Neural progenitor cell (in vitro differentiated cells): ENCODE measurements at regions not wholly inside any gene's neighbourhood (a gene's known extent, or its start where the extent isn't known, plus 50 kb on each side); places are given as distances from the start of the nearest gene placed in this dataset.
"Not testable (repeated sequence)": the region's sequence is repeated elsewhere in the genome, so short reads cannot be mapped to it uniquely, and the experiment has no call there.

ENCODE experiments used
- DNase-seq: peaks from one replicate; pipeline ENCODE4 v3.0.0-alpha.2; 2016; ENCODE audit warnings: low spot score
- H2AFZ ChIP-seq: fragments of 200-600 bp; sonication (generic); replicated peaks from 2 replicates; pipeline ENCODE4 v1.6.1; 2016; ENCODE audit warnings: antibody characterized with exemption
- H3F3A ChIP-seq: fragments of 200-600 bp; sonication (generic); 2 replicates; pipeline ENCODE4 v1.6.1; 2016; ENCODE audit warnings: antibody characterized with exemption, low read depth
- H3K27ac ChIP-seq: fragments of 200-600 bp; sonication (generic); 2 replicates; pipeline ENCODE4 v1.5.1; 2016; ENCODE audit warnings: mild to moderate bottlenecking
- H3K27me3 ChIP-seq: fragments of 200-600 bp; sonication (generic); 2 replicates; pipeline ENCODE4 v1.6.1; 2016; ENCODE audit warnings: mild to moderate bottlenecking, moderate library complexity
- H3K36me3 ChIP-seq: fragments of 200-600 bp; sonication (generic); 2 replicates; pipeline ENCODE4 v1.5.1; 2016
- H3K4me1 ChIP-seq: fragments of 200-600 bp; sonication (generic); 2 replicates; pipeline ENCODE4 v1.6.1; 2016; ENCODE audit warnings: mixed run types
- H3K4me2 ChIP-seq: fragments of 200-600 bp; sonication (generic); 2 replicates; pipeline ENCODE4 v1.6.1; 2016
- H3K4me3 ChIP-seq: fragments of 200-600 bp; sonication (generic); 2 replicates; pipeline ENCODE4 v1.5.1; 2016
- H3K79me2 ChIP-seq: fragments of 200-600 bp; sonication (generic); 2 replicates; pipeline ENCODE4 v1.6.1; 2016; ENCODE audit warnings: low read depth
- H3K9ac ChIP-seq: fragments of 200-600 bp; sonication (generic); 2 replicates; pipeline ENCODE4 v1.6.1; 2016
- H3K9me3 ChIP-seq: fragments of 200-600 bp; sonication (generic); 2 replicates; pipeline ENCODE4 v1.5.1; 2016; ENCODE audit warnings: low read depth
- H4K20me1 ChIP-seq: fragments of 200-600 bp; sonication (generic); 2 replicates; pipeline ENCODE4 v1.6.1; 2016; ENCODE audit warnings: low read depth
- H3K27ac Mint-ChIP-seq: 3 replicates; pipeline ENCODE4 v1.8.0; 2021; ENCODE audit warnings: mixed read lengths
- H3K27me3 Mint-ChIP-seq: 2 replicates; pipeline ENCODE4 v1.8.0; 2022; ENCODE audit warnings: low read depth, mild to moderate bottlenecking, inconsistent platforms, moderate library complexity, mixed read lengths; ENCODE audit not compliant: insufficient read depth
- H3K36me3 Mint-ChIP-seq: 3 replicates; pipeline ENCODE4 v1.8.0; 2021; ENCODE audit warnings: mixed read lengths
- H3K4me1 Mint-ChIP-seq: 3 replicates; pipeline ENCODE4 v1.8.0; 2021; ENCODE audit warnings: mixed read lengths
- H3K4me3 Mint-ChIP-seq: 3 replicates; pipeline ENCODE4 v1.8.0; 2021; ENCODE audit warnings: mild to moderate bottlenecking, moderate library complexity, mixed read lengths
- H3K9me3 Mint-ChIP-seq: 3 replicates; pipeline ENCODE4 v1.8.0; 2020; ENCODE audit warnings: mixed read lengths
- EZH2 ChIP-seq: fragments of 200-600 bp; sonication (generic); IDR thresholded peaks from 2 replicates; pipeline ENCODE4 v1.6.1; 2017; ENCODE audit warnings: antibody characterized with exemption, mild to moderate bottlenecking, moderate library complexity
- EZH2phosphoT487 ChIP-seq: fragments of 200-600 bp; sonication (generic); IDR thresholded peaks from 2 replicates; pipeline ENCODE4 v1.6.1; 2017; ENCODE audit warnings: antibody characterized with exemption
- TF ChIP-seq, protein P1 (sequence below): fragments of 200-600 bp; sonication (generic); IDR thresholded peaks from 2 replicates; pipeline ENCODE4 v1.5.1; 2017; ENCODE audit warnings: antibody characterized with exemption, mild to moderate bottlenecking

DNA sequence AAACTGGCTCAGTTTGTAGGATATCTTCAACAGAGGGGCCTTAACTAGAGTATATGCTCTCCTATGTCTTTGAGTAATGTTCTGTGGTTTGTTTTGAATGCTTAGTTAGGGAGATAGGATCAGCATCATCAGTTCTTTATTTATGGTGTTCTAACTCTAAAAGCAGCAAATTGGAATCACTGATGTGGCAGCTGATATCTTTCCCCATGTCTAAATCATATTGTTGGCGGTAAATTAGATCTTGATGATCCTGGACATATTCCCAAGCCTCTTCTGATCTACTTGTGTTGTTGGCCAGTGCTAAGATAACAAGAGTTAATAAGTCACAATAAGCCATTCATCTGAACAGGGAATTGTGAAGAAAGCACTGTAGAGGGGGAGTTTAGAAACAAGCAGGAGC lies 332.4 kb upstream of the DAB2 start:
- no peak overlapping the region for H3K9ac ChIP-seq
- no peak for DNase-seq
- Mint-ChIP-seq H3K27ac (no peak overlapping the region), H3K36me3 (no peaks in the 10 kb centered on the region), H3K9me3 (no peaks in the 10 kb centered on the region), H3K27me3 (no peaks in the 10 kb centered on the region), H3K4me3 (no peak overlapping the region), H3K4me1 (no peaks in the 10 kb centered on the region)
- H3F3A ChIP-seq, result no peaks in the 10 kb centered on the region
- H3K9me3 ChIP-seq, result no peaks in the 10 kb centered on the region
- no peaks in the 10 kb centered on the region for H3K79me2 ChIP-seq
- no peaks in the 10 kb centered on the region for H3K27me3 ChIP-seq
- H3K27ac ChIP-seq, result no peak overlapping the region
- no peak overlapping the region for H2AFZ ChIP-seq
- H4K20me1 ChIP-seq, result no peaks in the 10 kb centered on the region
- H3K36me3 ChIP-seq, result no peaks in the 10 kb centered on the region
- no peaks in the 10 kb centered on the region for H3K4me1 ChIP-seq
- no peak for TF ChIP-seq EZH2phosphoT487
- TF ChIP-seq, protein P1, sequence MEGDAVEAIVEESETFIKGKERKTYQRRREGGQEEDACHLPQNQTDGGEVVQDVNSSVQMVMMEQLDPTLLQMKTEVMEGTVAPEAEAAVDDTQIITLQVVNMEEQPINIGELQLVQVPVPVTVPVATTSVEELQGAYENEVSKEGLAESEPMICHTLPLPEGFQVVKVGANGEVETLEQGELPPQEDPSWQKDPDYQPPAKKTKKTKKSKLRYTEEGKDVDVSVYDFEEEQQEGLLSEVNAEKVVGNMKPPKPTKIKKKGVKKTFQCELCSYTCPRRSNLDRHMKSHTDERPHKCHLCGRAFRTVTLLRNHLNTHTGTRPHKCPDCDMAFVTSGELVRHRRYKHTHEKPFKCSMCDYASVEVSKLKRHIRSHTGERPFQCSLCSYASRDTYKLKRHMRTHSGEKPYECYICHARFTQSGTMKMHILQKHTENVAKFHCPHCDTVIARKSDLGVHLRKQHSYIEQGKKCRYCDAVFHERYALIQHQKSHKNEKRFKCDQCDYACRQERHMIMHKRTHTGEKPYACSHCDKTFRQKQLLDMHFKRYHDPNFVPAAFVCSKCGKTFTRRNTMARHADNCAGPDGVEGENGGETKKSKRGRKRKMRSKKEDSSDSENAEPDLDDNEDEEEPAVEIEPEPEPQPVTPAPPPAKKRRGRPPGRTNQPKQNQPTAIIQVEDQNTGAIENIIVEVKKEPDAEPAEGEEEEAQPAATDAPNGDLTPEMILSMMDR, result no peak
- no peak overlapping the region for H3K4me3 ChIP-seq
- H3K4me2 ChIP-seq, result no peak overlapping the region

DNA sequence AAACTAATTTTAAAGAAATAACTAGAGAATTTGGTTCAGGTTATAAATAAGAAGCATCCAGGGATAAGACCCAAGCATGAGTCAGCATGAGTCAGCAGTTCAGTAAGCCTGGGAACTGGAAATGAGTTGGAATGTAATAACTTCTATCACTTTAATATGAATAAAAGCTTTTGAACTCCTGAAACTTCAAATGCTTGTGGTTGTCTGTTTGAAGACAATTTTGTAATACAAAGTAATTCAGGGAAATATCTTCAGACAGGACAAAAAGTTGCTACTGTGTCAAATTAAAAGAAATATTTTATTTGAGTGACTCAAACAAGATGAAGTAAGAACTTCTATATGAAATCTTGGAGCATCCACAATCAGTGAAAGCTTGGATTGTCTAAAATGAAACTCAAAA lies 331.2 kb upstream of the DAB2 start:
- H3K27me3 Mint-ChIP-seq, result no peaks in the 10 kb centered on the region
- Histone ChIP-seq H3K4me3 (no peak overlapping the region), H3K27ac (no peak overlapping the region), H3K9me3 (no peaks in the 10 kb centered on the region), H3F3A (no peaks in the 10 kb centered on the region), H3K4me1 (no peaks in the 10 kb centered on the region), H3K36me3 (no peaks in the 10 kb centered on the region), H2AFZ (no peak overlapping the region), H3K79me2 (no peaks in the 10 kb centered on the region), H3K27me3 (no peaks in the 10 kb centered on the region), H3K9ac (no peak overlapping the region), H4K20me1 (no peaks in the 10 kb centered on the region), H3K4me2 (no peak overlapping the region)
- H3K27ac Mint-ChIP-seq, result no peak overlapping the region
- H3K9me3 Mint-ChIP-seq, result no peaks in the 10 kb centered on the region
- H3K4me1 Mint-ChIP-seq, result no peaks in the 10 kb centered on the region
- no peaks in the 10 kb centered on the region for H3K36me3 Mint-ChIP-seq
- no peak for DNase-seq
- no peak overlapping the region for H3K4me3 Mint-ChIP-seq
- TF ChIP-seq, protein P1, result no peak
- no peak for TF ChIP-seq EZH2phosphoT487
- TF ChIP-seq EZH2, result no peak

DNA sequence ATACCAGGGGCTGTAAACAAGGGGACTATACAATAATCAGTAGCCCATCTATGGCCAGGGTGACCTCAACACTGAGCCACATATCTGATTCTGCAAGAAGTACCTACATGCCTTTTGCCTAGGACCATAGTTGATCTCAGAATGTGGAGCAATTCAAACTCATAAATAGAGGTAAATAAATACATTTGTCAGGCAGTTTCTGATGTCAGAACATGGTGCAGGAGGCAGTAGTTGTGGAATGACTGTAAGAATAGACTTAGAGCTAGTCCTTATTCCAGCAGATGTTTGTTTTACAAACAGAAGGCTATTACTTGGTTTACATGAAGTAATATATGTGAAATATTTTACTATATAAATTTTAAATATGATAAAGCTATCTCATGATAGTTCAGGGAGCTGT lies 330.7 kb upstream of the DAB2 start:
- no peaks in the 10 kb centered on the region for H3K4me1 Mint-ChIP-seq
- Histone ChIP-seq H3K4me2 (no peak overlapping the region), H3K4me1 (no peaks in the 10 kb centered on the region), H3K9me3 (no peaks in the 10 kb centered on the region), H2AFZ (no peak overlapping the region), H3K4me3 (no peak overlapping the region), H3K79me2 (no peaks in the 10 kb centered on the region), H3F3A (no peaks in the 10 kb centered on the region), H4K20me1 (no peaks in the 10 kb centered on the region), H3K27ac (no peak overlapping the region), H3K27me3 (no peaks in the 10 kb centered on the region), H3K36me3 (no peaks in the 10 kb centered on the region), H3K9ac (no peak overlapping the region)
- no peak for DNase-seq
- H3K9me3 Mint-ChIP-seq, result no peaks in the 10 kb centered on the region
- H3K27ac Mint-ChIP-seq, result no peak overlapping the region
- peaks cover 2% of the 10 kb centered on the region for H3K27me3 Mint-ChIP-seq
- H3K36me3 Mint-ChIP-seq, result no peaks in the 10 kb centered on the region
- H3K4me3 Mint-ChIP-seq, result no peak overlapping the region
- TF ChIP-seq EZH2 (no peak), EZH2phosphoT487 (no peak)
- TF ChIP-seq, protein P1, result no peak

DNA sequence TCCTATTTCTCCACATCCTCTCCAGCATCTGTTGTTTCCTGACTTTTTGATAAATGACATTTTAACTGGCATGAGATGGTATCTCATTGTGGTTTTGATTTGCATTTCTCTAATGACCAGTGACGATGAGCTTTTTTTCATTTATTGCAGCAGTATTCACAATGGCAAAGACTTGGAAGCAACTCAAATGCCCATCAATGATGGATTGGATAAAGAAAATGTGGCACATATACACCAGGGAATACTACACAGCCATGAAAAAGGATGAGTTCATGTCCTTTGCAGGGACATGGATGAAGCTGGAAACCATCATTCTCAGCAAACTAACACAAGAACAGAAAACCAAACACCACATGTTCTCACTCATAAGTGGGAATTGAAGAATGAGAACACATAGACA lies 329.0 kb upstream of the DAB2 start:
- not testable (repeated sequence) for DNase-seq, H3K4me3 ChIP-seq, H3K9ac ChIP-seq, H3K4me1 Mint-ChIP-seq, H3K27ac Mint-ChIP-seq, H3K9me3 Mint-ChIP-seq, H3K79me2 ChIP-seq, H3K36me3 Mint-ChIP-seq, H3K9me3 ChIP-seq, H3K27me3 Mint-ChIP-seq, H3F3A ChIP-seq, H3K27ac ChIP-seq, H3K27me3 ChIP-seq, H3K4me2 ChIP-seq, H3K4me1 ChIP-seq, H3K36me3 ChIP-seq, H3K4me3 Mint-ChIP-seq, H4K20me1 ChIP-seq, H2AFZ ChIP-seq
